HepG2 (cell line): ENCODE measurements at regions not wholly inside any gene's neighbourhood (a gene's known extent, or its start where the extent isn't known, plus 50 kb on each side); places are given as distances from the start of the nearest gene placed in this dataset.

Experiments
- ATAC-seq: fragments of 200-7000 bp; cut with Tn5 transposase; 3 replicates; pipeline ENCODE4 v1.9.1; 2020; ENCODE audit warnings: mild to moderate bottlenecking, moderate library complexity
- BruUV-seq: library from RNA; stranded (reverse); fragments of 400-500 nt; replicated peaks from 2 replicates; lab custom pipeline; 2021; lab: Mats Ljungman, UMichigan
- CTCF ChIA-PET: fragments of 300-600 bp; formaldehyde crosslinking; extraction: SDS; loops from one replicate; lab custom pipeline; 2021; ENCODE audit warnings: low total read pairs, inconsistent platforms, low intra/inter-chr PET ratio; lab: Yijun Ruan, JAX
- POLR2A ChIA-PET: fragments of 350-600 bp; sonication (Branson Sonifier 250); formaldehyde crosslinking; loops from one replicate; lab custom pipeline; 2020; ENCODE audit warnings: antibody characterized with exemption, inconsistent platforms; lab: Yijun Ruan, JAX
- DNase-seq: peaks from one replicate; pipeline ENCODE4 v3.0.0-alpha.2; 2015; ENCODE audit warnings: low spot score
- FAIRE-seq: peaks from 3 replicates; lab custom pipeline; 2011; peaks lifted over from hg19 to GRCh38; lab: Jason Lieb, UNC
- H2AFZ ChIP-seq: one replicate; pipeline ENCODE4 v1.6.1; 2011; ENCODE audit warnings: low read length, inconsistent platforms
- H3K27ac ChIP-seq: fragments of 300-600 bp; 3 replicates; pipeline ENCODE4 v1.8.0; 2011; ENCODE audit warnings: mixed run types, mild to moderate bottlenecking, mixed read lengths, low read length, inconsistent platforms; ENCODE audit not compliant: insufficient read depth; ENCODE audit errors: extremely low read length
- H3K27me3 ChIP-seq, 2 experiments: fragments of 200-600 bp in 1 of 2; 2 replicates in 1 of 2; 3 replicates in 1 of 2; pipeline versions ENCODE4 v1.6.0 to v1.8.0; 2011; ENCODE audit warnings: low read length in 2 of 2, mild to moderate bottlenecking in 2 of 2, moderate library complexity in 2 of 2, inconsistent platforms in 1 of 2; ENCODE audit not compliant: insufficient read depth in 2 of 2, control insufficient read depth in 1 of 2
- H3K36me3 ChIP-seq, 2 experiments: fragments of 200-600 bp in 1 of 2; replicated peaks in 1 of 2; 2 replicates in 1 of 2; 3 replicates in 1 of 2; pipeline versions ENCODE4 v1.5.1 to v1.8.0; 2011; ENCODE audit warnings: low read length in 2 of 2, inconsistent platforms in 1 of 2; ENCODE audit not compliant: insufficient read depth in 2 of 2, control insufficient read depth in 1 of 2
- H3K4me1 ChIP-seq: 2 replicates; pipeline ENCODE4 v1.5.1; 2012; ENCODE audit warnings: low read length, inconsistent platforms; ENCODE audit not compliant: insufficient read depth
- H3K4me2 ChIP-seq: 2 replicates; pipeline ENCODE4 v1.6.0; 2011; ENCODE audit warnings: low read depth, low read length, inconsistent platforms
- H3K4me3 ChIP-seq, 3 experiments: fragments of 200-600 bp in 1 of 3; sonication (generic), shearing (Covaris generic) in 1 of 3; replicated peaks in 1 of 3; 2 replicates each; pipeline ENCODE4 v1.5.1; 2011 to 2016; ENCODE audit warnings: low read length in 3 of 3, inconsistent platforms in 2 of 3, low read depth in 2 of 3, mild to moderate bottlenecking in 2 of 3, control low read depth in 1 of 3, mixed read lengths in 1 of 3; ENCODE audit not compliant: insufficient read depth in 1 of 3
- H3K79me2 ChIP-seq: one replicate; pipeline ENCODE4 v1.6.1; 2011; ENCODE audit warnings: low read length, inconsistent platforms; ENCODE audit not compliant: insufficient read depth
- H3K9ac ChIP-seq: 2 replicates; pipeline ENCODE4 v1.6.0; 2011; ENCODE audit warnings: mild to moderate bottlenecking, low read depth, low read length, inconsistent platforms; ENCODE audit not compliant: insufficient read depth
- H3K9me3 ChIP-seq: 2 replicates; pipeline ENCODE4 v1.5.1; 2012; ENCODE audit warnings: mild to moderate bottlenecking, low read length
- H4K20me1 ChIP-seq: 2 replicates; pipeline ENCODE4 v1.6.0; 2011; ENCODE audit warnings: inconsistent platforms, mild to moderate bottlenecking, low read length, moderate library complexity; ENCODE audit not compliant: insufficient read depth
- AHDC1 ChIP-seq: sonication (generic); formaldehyde crosslinking; IDR thresholded peaks from 2 replicates; pipeline ENCODE4 v1.5.1; 2020; ENCODE audit warnings: mild to moderate bottlenecking, missing genetic modification reagents, borderline replicate concordance
- AKAP8 ChIP-seq: sonication (generic); formaldehyde crosslinking; IDR thresholded peaks from 2 replicates; pipeline ENCODE4 v1.5.1; 2020; ENCODE audit warnings: mild to moderate bottlenecking, missing genetic modification reagents
- E2F5 ChIP-seq: sonication (generic); formaldehyde crosslinking; conservative IDR thresholded peaks from 2 replicates; pipeline ENCODE4 v1.4.0; 2020; ENCODE audit warnings: missing genetic modification reagents
- GTF2F1 ChIP-seq: fragments of 150-350 bp; IDR thresholded peaks from 2 replicates; pipeline ENCODE4 v1.6.1; 2014; ENCODE audit warnings: low read length
- IRF9 ChIP-seq: sonication (generic); formaldehyde crosslinking; IDR thresholded peaks from 2 replicates; pipeline ENCODE4 v1.8.0; 2022; ENCODE audit warnings: missing genetic modification reagents, mild to moderate bottlenecking, borderline replicate concordance
- RNF219 ChIP-seq: sonication (generic); formaldehyde crosslinking; IDR thresholded peaks from 2 replicates; pipeline ENCODE4 v1.5.0; 2020; ENCODE audit warnings: mild to moderate bottlenecking, missing genetic modification reagents
- STAT5B ChIP-seq: sonication (generic); formaldehyde crosslinking; IDR thresholded peaks from 2 replicates; pipeline ENCODE4 v1.4.0; 2020; ENCODE audit warnings: missing genetic modification reagents
- YY1 ChIP-seq: IDR thresholded peaks from 2 replicates; pipeline ENCODE4 v1.6.1; 2011; ENCODE audit warnings: low read length, low read depth, moderate library complexity, mild to moderate bottlenecking; ENCODE audit not compliant: insufficient read depth, insufficient replicate concordance
- ZMAT5 ChIP-seq: sonication (generic); formaldehyde crosslinking; IDR thresholded peaks from 2 replicates; pipeline ENCODE4 v1.5.0; 2020; ENCODE audit warnings: mild to moderate bottlenecking, low read depth, missing genetic modification reagents, borderline replicate concordance
- WGBS: methylation state at CpG from one replicate; pipeline ENCODE4 v1.1.6; 2017; ENCODE audit warnings: low lambda C conversion rate; 5-methylcytosine and 5-hydroxymethylcytosine counted together
- in situ Hi-C: cut with HindIII; loops from 2 replicates; pipeline ENCODE4 v1.10.0; 2017; ENCODE audit warnings: low pct_unique_long_range_greater_than_20kb; ENCODE audit not compliant: extremely low pct_ligation_motif_present
- intact Hi-C: fragments of 100-400 bp; cut with micrococcal nuclease; formaldehyde crosslinking; loops from one replicate; pipeline ENCODE4 v1.10.0; 2022; ENCODE audit not compliant: unreplicated experiment

GRCh38 chr10:91691981-91692380 lies 59.1 kb upstream of the PPP1R3C start:
- ATAC-seq, result no peak
- H3K27ac ChIP-seq, result no peak overlapping the region
- H3K79me2 ChIP-seq, result no peaks in the 10 kb centered on the region
- intact Hi-C loops, result loop anchor here (10.0 kb wide), 1 partner anchor 137 kb away; no protein-coding TSS in a partner anchor
- no peak overlapping the region for H2AFZ ChIP-seq
- no peaks in the 10 kb centered on the region for H3K4me1 ChIP-seq
- H3K4me2 ChIP-seq, result no peak overlapping the region
- H3K27me3 ChIP-seq, result no peaks in the 10 kb centered on the region
- H3K4me3 ChIP-seq, result no peak overlapping the region
- H3K36me3 ChIP-seq, result no peaks in the 10 kb centered on the region
- ChIA-PET POLR2A (no interaction called here), CTCF (interaction anchor here (1.3 kb wide), 1 partner anchor 48 kb away, joined by 3 read pairs; no protein-coding TSS in a partner anchor)
- FAIRE-seq, result no peak
- no TSS peak for BruUV-seq
- TF ChIP-seq GTF2F1 (no peak), AKAP8 (CRISPR knock-in tag) (no peak), IRF9 (CRISPR knock-in tag) (no peak), STAT5B (CRISPR knock-in tag) (no peak), E2F5 (CRISPR knock-in tag) (no peak), RNF219 (CRISPR knock-in tag) (no peak), YY1 (no peak), AHDC1 (CRISPR knock-in tag) (no peak), ZMAT5 (CRISPR knock-in tag) (no peak)
- in situ Hi-C loops, result no loop called here
- no peaks in the 10 kb centered on the region for H3K9me3 ChIP-seq
- H4K20me1 ChIP-seq, result no peaks in the 10 kb centered on the region
- H3K9ac ChIP-seq, result no peak overlapping the region
- 44% methylated on average over 6 of the region's 6 CpGs for WGBS
- DNase-seq, result no peak
